Left renal cortex interstitium (tissue), 4 donors: ENCODE measurements at regions not wholly inside any gene's neighbourhood (a gene's known extent, or its start where the extent isn't known, plus 50 kb on each side); places are given as distances from the start of the nearest gene placed in this dataset.

Source experiments
- DNase-seq, 4 donors: peaks; one replicate each; pipeline ENCODE4 v3.0.0-alpha.2; 2013; ENCODE audit warnings: low read depth in 4 of 4, low spot score in 2 of 4, missing footprints in 1 of 4

GRCh38 chr14:36465178-36465577 is 54.9 kb downstream of the NKX2-1 start:
- DNase-seq = no peak

GRCh38 chr14:36462890-36463289 is 57.1 kb downstream of the NKX2-1 start:
- DNase-seq = no peak

- no peak for DNase-seq
These were observed 64.8 kb downstream of the NKX2-1 start for GRCh38 chr14:36455241-36455627.

- no peak for DNase-seq
These were observed 65.3 kb downstream of the NKX2-1 start for GRCh38 chr14:36454599-36455240.

- DNase-seq = no peak
These were observed 67.2 kb downstream of the NKX2-1 start for GRCh38 chr14:36452860-36453259.

GRCh38 chr14:36451310-36452065 is 68.5 kb downstream of the NKX2-1 start:
- no peak for DNase-seq

GRCh38 chr14:36450550-36450949 is 69.5 kb downstream of the NKX2-1 start:
- DNase-seq = no peak

GRCh38 chr14:36449903-36450302 is 70.1 kb downstream of the NKX2-1 start:
- no peak for DNase-seq

- no peak for DNase-seq
These were observed 76.7 kb downstream of the NKX2-1 start for GRCh38 chr14:36443374-36443773.

- no peak for DNase-seq
These were observed 77.2 kb downstream of the NKX2-1 start for GRCh38 chr14:36442824-36443241.

- no peak for DNase-seq
These were observed 78.7 kb downstream of the NKX2-1 start for GRCh38 chr14:36441283-36441682.

- no peak for DNase-seq
These were observed 80.3 kb downstream of the NKX2-1 start for GRCh38 chr14:36439766-36440165.

GRCh38 chr14:36438883-36439282 is 81.1 kb downstream of the NKX2-1 start:
- DNase-seq = no peak

GRCh38 chr14:36430662-36431084 is 89.4 kb downstream of the NKX2-1 start:
- no peak for DNase-seq

- no peak for DNase-seq
These were observed 89.9 kb downstream of the NKX2-1 start for GRCh38 chr14:36430169-36430568.

- no peak for DNase-seq
These were observed 90.3 kb downstream of the NKX2-1 start for GRCh38 chr14:36429692-36430091.

- DNase-seq = no peak
These were observed 91.7 kb downstream of the NKX2-1 start for GRCh38 chr14:36428350-36428749.

GRCh38 chr14:36426836-36427235 is 93.2 kb downstream of the NKX2-1 start:
- DNase-seq = no peak

- DNase-seq = no peak
These were observed 93.9 kb downstream of the NKX2-1 start for GRCh38 chr14:36426113-36426512.

GRCh38 chr14:36424478-36425102 is 95.4 kb downstream of the NKX2-1 start:
- no peak for DNase-seq

GRCh38 chr14:36423430-36423829 is 96.6 kb downstream of the NKX2-1 start:
- no peak for DNase-seq

- DNase-seq = no peak
These were observed 99.8 kb upstream of the MBIP start for GRCh38 chr14:36420149-36420687.
